Hepatocyte (in vitro differentiated cells): ENCODE measurements at regions not wholly inside any gene's neighbourhood (a gene's known extent, or its start where the extent isn't known, plus 50 kb on each side); places are given as distances from the start of the nearest gene placed in this dataset.

Experiments
- DNase-seq: peaks from one replicate; pipeline ENCODE4 v3.0.0-alpha.2; 2016; ENCODE audit warnings: low spot score
- H2AFZ ChIP-seq: fragments of 200-600 bp; sonication (generic); 2 replicates; pipeline ENCODE4 v1.6.0; 2016; ENCODE audit warnings: antibody characterized with exemption, mild to moderate bottlenecking
- H3K27ac ChIP-seq: fragments of 200-600 bp; sonication (generic); 2 replicates; pipeline ENCODE4 v1.5.1; 2016; ENCODE audit warnings: mild to moderate bottlenecking
- H3K27me3 ChIP-seq: fragments of 200-600 bp; sonication (generic); 2 replicates; pipeline ENCODE4 v1.6.1; 2016
- H3K36me3 ChIP-seq: fragments of 200-600 bp; sonication (generic); replicated peaks from 2 replicates; pipeline ENCODE4 v1.5.1; 2016; ENCODE audit warnings: low read depth; ENCODE audit not compliant: insufficient read depth
- H3K4me1 ChIP-seq: fragments of 200-600 bp; sonication (generic); 2 replicates; pipeline ENCODE4 v1.5.1; 2016; ENCODE audit warnings: mild to moderate bottlenecking, moderate library complexity; ENCODE audit not compliant: insufficient read depth
- H3K4me2 ChIP-seq: fragments of 200-600 bp; sonication (generic); 2 replicates; pipeline ENCODE4 v1.6.0; 2016
- H3K4me3 ChIP-seq: fragments of 200-600 bp; sonication (generic); 2 replicates; pipeline ENCODE4 v1.5.1; 2016; ENCODE audit warnings: mild to moderate bottlenecking
- H3K79me2 ChIP-seq: fragments of 200-600 bp; sonication (generic); 2 replicates; pipeline ENCODE4 v1.6.0; 2017; ENCODE audit warnings: mild to moderate bottlenecking
- H3K9me2 ChIP-seq: fragments of 200-600 bp; sonication (generic); replicated peaks from 2 replicates; pipeline ENCODE4 v1.6.0; 2017; ENCODE audit warnings: mild to moderate bottlenecking; ENCODE audit not compliant: insufficient read depth
- H3K9me3 ChIP-seq: fragments of 200-600 bp; sonication (generic); 2 replicates; pipeline ENCODE4 v1.5.1; 2016; ENCODE audit warnings: low read depth, mild to moderate bottlenecking
- H4K20me1 ChIP-seq: fragments of 200-600 bp; sonication (generic); 2 replicates; pipeline ENCODE4 v1.6.0; 2016; ENCODE audit warnings: mild to moderate bottlenecking; ENCODE audit not compliant: insufficient read depth, poor library complexity, severe bottlenecking
- CTCF ChIP-seq: fragments of 200-600 bp; sonication (generic); IDR thresholded peaks from 2 replicates; pipeline ENCODE4 v1.5.1; 2016; ENCODE audit warnings: antibody characterized with exemption, mild to moderate bottlenecking; ENCODE audit not compliant: poor library complexity
- EZH2 ChIP-seq: fragments of 200-600 bp; sonication (generic); IDR thresholded peaks from 2 replicates; pipeline ENCODE4 v1.6.1; 2016; ENCODE audit warnings: antibody characterized with exemption, mild to moderate bottlenecking, borderline replicate concordance
- EZH2phosphoT487 ChIP-seq: fragments of 200-600 bp; sonication (generic); IDR thresholded peaks from one replicate; pipeline ENCODE4 v1.6.1; 2018; ENCODE audit warnings: antibody characterized with exemption, mild to moderate bottlenecking, low read depth, moderate library complexity; ENCODE audit not compliant: unreplicated experiment, severe bottlenecking
- WGBS: methylation state at CpG from one replicate; pipeline ENCODE4 v1.1.6; 2016; ENCODE audit warnings: low lambda C conversion rate; ENCODE audit errors: missing lambda C conversion rate; 5-methylcytosine and 5-hydroxymethylcytosine counted together

GRCh38 chr4:91984466-91984865 is 319.3 kb upstream of the GRID2 start:
- TF ChIP-seq CTCF (no peak), EZH2phosphoT487 (no peak), EZH2 (no peak)
- no peaks in the 10 kb centered on the region for H3K36me3 ChIP-seq
- H3K9me3 ChIP-seq = no peaks in the 10 kb centered on the region
- H3K4me1 ChIP-seq = peaks cover 1% of the 10 kb centered on the region
- no peak overlapping the region for H3K4me2 ChIP-seq
- WGBS = 81% methylated on average over 5 of the region's 5 CpGs
- DNase-seq = no peak
- H3K27me3 ChIP-seq = no peaks in the 10 kb centered on the region
- H4K20me1 ChIP-seq = no peaks in the 10 kb centered on the region
- no peak overlapping the region for H3K4me3 ChIP-seq
- H3K9me2 ChIP-seq = no peaks in the 10 kb centered on the region
- H2AFZ ChIP-seq = no peak overlapping the region
- H3K27ac ChIP-seq = no peak overlapping the region
- H3K79me2 ChIP-seq = no peaks in the 10 kb centered on the region

- Histone ChIP-seq H4K20me1 (no peaks in the 10 kb centered on the region), H3K79me2 (no peaks in the 10 kb centered on the region), H3K27me3 (no peaks in the 10 kb centered on the region), H3K36me3 (no peaks in the 10 kb centered on the region), H3K4me1 (peaks cover 7% of the 10 kb centered on the region), H3K9me3 (no peaks in the 10 kb centered on the region), H3K4me3 (no peak overlapping the region), H3K27ac (no peak overlapping the region), H3K4me2 (peak overlapping the region; percentile 18), H2AFZ (no peak overlapping the region), H3K9me2 (no peaks in the 10 kb centered on the region)
- WGBS = 60% methylated on average over 2 of the region's 2 CpGs
- no peak for TF ChIP-seq EZH2
- no peak for TF ChIP-seq EZH2phosphoT487
- TF ChIP-seq CTCF = no peak
- no peak for DNase-seq
Observed at GRCh38 chr4:91989914-91990313, 313.9 kb upstream of the GRID2 start.

- no peaks in the 10 kb centered on the region for H4K20me1 ChIP-seq
- H3K9me3 ChIP-seq = no peaks in the 10 kb centered on the region
- DNase-seq = no peak
- no peaks in the 10 kb centered on the region for H3K9me2 ChIP-seq
- no peak overlapping the region for H2AFZ ChIP-seq
- no peak overlapping the region for H3K4me3 ChIP-seq
- no peaks in the 10 kb centered on the region for H3K79me2 ChIP-seq
- H3K4me1 ChIP-seq = peaks cover 7% of the 10 kb centered on the region
- no peak overlapping the region for H3K27ac ChIP-seq
- H3K27me3 ChIP-seq = no peaks in the 10 kb centered on the region
- 75% methylated on average over 2 of the region's 2 CpGs for WGBS
- no peak overlapping the region for H3K4me2 ChIP-seq
- TF ChIP-seq CTCF = no peak
- no peak for TF ChIP-seq EZH2phosphoT487
- TF ChIP-seq EZH2 = no peak
- no peaks in the 10 kb centered on the region for H3K36me3 ChIP-seq
Observed at GRCh38 chr4:91990726-91991125, 313.0 kb upstream of the GRID2 start.

GRCh38 chr4:91997045-91997444 is 306.7 kb upstream of the GRID2 start:
- Histone ChIP-seq H3K79me2 (no peaks in the 10 kb centered on the region), H4K20me1 (no peaks in the 10 kb centered on the region), H3K36me3 (no peaks in the 10 kb centered on the region), H3K4me3 (no peak overlapping the region), H3K9me2 (no peaks in the 10 kb centered on the region), H3K4me2 (no peak overlapping the region), H3K9me3 (no peaks in the 10 kb centered on the region), H2AFZ (no peak overlapping the region), H3K27ac (no peak overlapping the region), H3K4me1 (no peaks in the 10 kb centered on the region), H3K27me3 (no peaks in the 10 kb centered on the region)
- 89% methylated on average over 2 of the region's 2 CpGs for WGBS
- DNase-seq = no peak
- TF ChIP-seq EZH2 (no peak), EZH2phosphoT487 (no peak), CTCF (no peak)
